HUES6 (cell line): ENCODE measurements at regions not wholly inside any gene's neighbourhood (a gene's known extent, or its start where the extent isn't known, plus 50 kb on each side); places are given as distances from the start of the nearest gene placed in this dataset.

Experiments
- H3K27ac ChIP-seq: 2 replicates; pipeline ENCODE4 v1.7.0; 2013; ENCODE audit warnings: low read depth, mild to moderate bottlenecking, low read length, inconsistent platforms
- H3K27me3 ChIP-seq: 2 replicates; pipeline ENCODE4 v1.6.1; 2013; ENCODE audit warnings: low read length; ENCODE audit not compliant: control insufficient read depth, insufficient read depth
- H3K36me3 ChIP-seq: 2 replicates; pipeline ENCODE4 v1.6.1; 2013; ENCODE audit warnings: low read length; ENCODE audit not compliant: control insufficient read depth, insufficient read depth
- H3K4me1 ChIP-seq: 2 replicates; pipeline ENCODE4 v1.6.1; 2013; ENCODE audit warnings: low read length; ENCODE audit not compliant: control insufficient read depth, insufficient read depth
- H3K4me3 ChIP-seq: 2 replicates; pipeline ENCODE4 v1.5.1; 2013; ENCODE audit warnings: low read depth, low read length
- H3K9ac ChIP-seq: one replicate; pipeline ENCODE4 v1.6.1; 2013; ENCODE audit warnings: mild to moderate bottlenecking, low read length
- H3K9me3 ChIP-seq: 2 replicates; pipeline ENCODE4 v1.6.1; 2013; ENCODE audit warnings: low read depth, low read length; ENCODE audit not compliant: control insufficient read depth, insufficient read depth

DNA sequence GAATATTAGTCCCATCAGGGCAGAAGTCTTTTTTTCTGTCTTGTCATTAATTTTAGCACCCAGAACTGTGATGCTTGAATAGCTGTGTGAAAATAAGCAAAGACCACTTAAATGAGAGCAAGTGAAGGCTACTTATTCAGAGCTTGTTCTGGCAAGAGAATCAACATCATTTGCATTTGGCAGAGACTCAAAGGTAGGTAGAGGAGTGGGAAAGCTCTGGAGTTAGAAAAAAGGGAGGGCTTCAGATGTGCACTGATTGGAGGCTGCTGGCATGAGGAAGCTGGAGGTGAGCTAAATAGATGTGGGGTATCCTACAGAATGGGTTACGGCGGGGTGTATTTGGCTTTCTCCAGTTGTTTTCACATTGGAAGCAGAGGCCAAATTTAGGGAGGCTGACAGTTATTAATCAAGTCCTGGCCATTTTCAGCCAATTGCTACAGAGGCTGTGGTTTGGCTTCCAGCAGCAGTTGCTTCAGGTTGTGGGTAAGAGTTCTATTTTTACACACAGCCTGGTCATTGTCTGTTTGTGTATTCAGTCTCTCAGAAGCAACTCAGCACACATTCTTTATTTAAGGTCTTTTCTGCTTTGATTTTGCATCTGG, 254.3 kb downstream of the BTBD3 start:
- Histone ChIP-seq H3K4me3 (no peak overlapping the region), H3K9ac (no peak overlapping the region), H3K4me1 (peaks cover 7% of the 10 kb centered on the region; the same call in 1 of the 2 replicates), H3K9me3 (peaks cover 2% of the 10 kb centered on the region; the same call in 1 of the 2 replicates), H3K36me3 (no peaks in the 10 kb centered on the region), H3K27me3 (no peaks in the 10 kb centered on the region), H3K27ac (no peak overlapping the region)

DNA sequence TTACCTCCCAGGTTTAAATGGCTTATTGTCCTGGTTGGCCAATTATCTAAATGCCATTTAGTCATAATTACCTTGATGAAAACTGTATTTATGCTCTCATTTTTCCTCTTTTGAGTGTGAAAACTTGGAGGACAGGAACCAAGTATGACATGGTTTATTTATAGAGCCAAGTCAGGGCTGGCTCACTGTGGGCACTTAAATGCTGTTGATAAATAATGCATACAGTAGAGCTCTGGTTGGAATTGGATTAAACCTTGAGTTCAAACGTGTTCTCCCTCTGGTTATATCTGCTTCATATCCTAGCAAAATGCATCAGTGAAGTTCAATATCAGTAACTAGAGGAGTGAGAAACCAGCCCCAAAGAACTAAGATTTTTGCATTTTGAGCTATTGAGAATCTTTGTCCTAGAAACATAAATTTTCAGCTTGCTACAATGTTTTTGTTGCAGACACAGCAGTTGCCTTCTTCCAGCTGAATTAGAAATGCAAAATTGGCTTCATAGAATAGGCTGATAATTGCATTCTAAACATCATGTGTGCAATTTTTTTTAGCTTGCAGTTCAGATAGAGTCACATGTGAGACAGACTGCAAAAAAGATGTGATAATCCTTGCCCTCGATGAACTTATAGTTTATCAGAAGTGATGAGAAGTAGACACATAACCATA, 255.8 kb downstream of the BTBD3 start:
- peaks cover 7% of the 10 kb centered on the region; the same call in 1 of the 2 replicates for H3K4me1 ChIP-seq
- H3K27me3 ChIP-seq: no peaks in the 10 kb centered on the region
- H3K27ac ChIP-seq: no peak overlapping the region
- no peak overlapping the region for H3K4me3 ChIP-seq
- H3K9me3 ChIP-seq: no peaks in the 10 kb centered on the region; the same call in 1 of the 2 replicates
- no peak overlapping the region for H3K9ac ChIP-seq
- no peaks in the 10 kb centered on the region for H3K36me3 ChIP-seq

DNA sequence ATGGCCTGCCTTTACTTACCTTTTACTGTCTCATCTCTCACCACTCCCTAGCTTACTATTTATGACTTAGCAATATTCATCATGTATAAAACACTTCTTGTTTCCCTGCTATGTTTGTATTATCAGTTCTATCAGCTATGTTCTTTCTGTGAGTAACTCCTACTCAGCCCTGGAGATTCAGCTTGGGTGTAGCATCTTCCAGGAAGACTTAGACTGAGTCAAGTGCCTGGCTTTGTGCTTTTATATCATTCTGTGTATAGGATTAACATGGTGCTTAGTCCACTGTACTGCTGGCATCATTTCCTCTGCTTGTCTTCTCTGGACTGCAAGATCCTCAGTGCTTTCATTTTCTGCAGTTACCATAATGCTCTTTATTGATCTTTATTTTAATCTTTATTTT, 257.8 kb downstream of the BTBD3 start:
- Histone ChIP-seq H3K36me3 (no peaks in the 10 kb centered on the region), H3K27ac (no peak overlapping the region), H3K9ac (no peak overlapping the region), H3K4me3 (no peak overlapping the region), H3K4me1 (peaks cover 7% of the 10 kb centered on the region; the same call in 1 of the 2 replicates), H3K9me3 (no peaks in the 10 kb centered on the region), H3K27me3 (no peaks in the 10 kb centered on the region)

DNA sequence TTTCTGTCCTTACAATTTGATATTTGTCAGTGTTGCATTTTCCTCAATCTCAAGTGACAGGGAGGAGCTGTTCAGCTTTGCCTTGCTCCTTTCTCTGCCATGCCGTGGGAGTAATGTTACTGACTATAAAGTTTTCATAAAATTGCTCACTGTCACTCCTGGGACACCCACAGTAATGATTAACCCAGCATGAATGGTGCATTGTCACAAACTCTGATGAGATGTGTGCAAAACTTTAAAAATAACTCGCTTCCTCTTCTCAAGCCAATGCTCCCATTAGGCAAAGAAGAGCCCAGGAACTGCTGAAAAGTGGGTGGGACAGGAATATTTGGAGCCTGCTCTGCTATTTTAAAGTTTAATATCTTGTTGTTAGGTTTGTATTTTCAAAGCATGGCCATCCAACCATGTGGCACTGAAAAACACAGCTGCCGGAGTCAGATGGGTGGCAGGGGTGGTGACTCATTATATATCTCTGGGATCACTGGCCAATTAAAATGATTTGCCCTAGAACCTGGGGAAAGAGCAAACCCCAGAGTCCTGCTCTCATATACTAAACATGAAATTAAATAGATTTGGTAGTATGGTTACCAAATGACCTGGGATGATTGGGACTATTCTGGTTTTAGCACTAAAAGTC, 260.1 kb downstream of the BTBD3 start:
- Histone ChIP-seq H3K4me1 (no peaks in the 10 kb centered on the region), H3K36me3 (no peaks in the 10 kb centered on the region), H3K4me3 (no peak overlapping the region), H3K9ac (no peak overlapping the region), H3K27ac (no peak overlapping the region), H3K9me3 (no peaks in the 10 kb centered on the region), H3K27me3 (no peaks in the 10 kb centered on the region)

DNA sequence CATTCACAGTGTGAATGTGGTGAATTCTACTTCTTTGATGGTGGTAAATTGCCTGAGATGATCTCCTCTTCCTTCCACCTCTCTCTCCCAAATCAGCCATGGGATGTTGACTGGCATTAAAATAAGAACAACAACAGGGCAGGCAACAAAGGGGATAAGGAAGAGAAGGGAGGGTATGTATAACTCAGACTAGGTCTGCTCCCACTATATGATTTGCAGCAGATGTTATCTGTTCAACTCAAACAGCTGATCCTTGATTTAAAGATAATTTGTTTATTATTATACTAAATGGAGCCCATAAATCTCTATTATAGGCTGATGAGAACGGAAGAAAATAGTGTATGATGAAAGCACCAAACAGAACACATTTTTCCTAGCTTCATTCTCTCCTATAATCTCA, 262.0 kb downstream of the BTBD3 start:
- H3K27ac ChIP-seq: no peak overlapping the region
- no peaks in the 10 kb centered on the region for H3K27me3 ChIP-seq
- no peak overlapping the region for H3K4me3 ChIP-seq
- no peaks in the 10 kb centered on the region for H3K9me3 ChIP-seq
- no peaks in the 10 kb centered on the region for H3K4me1 ChIP-seq
- no peaks in the 10 kb centered on the region for H3K36me3 ChIP-seq
- no peak overlapping the region for H3K9ac ChIP-seq

DNA sequence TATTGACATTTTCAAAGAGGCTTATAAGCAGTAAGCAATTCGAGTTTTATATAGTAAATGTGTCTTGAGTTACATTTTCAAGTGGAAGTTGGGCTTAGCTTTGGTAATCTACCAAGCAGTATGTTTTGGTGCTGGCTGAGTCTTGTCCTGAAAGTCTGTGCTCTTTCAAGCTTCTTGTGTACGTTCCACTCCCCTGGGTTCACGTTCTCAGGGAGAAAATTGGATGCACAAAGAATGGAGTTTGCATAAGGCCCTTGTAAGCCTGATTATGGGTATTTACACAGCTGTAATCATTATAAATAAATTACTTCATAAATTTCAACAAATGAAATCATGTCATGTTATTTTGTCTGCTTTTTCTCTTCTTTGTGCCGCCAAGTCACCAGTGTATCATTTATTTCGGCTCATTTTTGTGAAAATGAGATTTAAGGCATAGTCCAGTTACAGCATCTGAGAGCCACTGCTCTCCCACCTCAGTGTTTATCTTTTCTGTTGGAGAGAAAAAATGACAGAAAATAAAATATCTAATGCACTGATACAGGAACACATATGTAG, 262.5 kb downstream of the BTBD3 start:
- Histone ChIP-seq H3K9ac (no peak overlapping the region), H3K4me3 (no peak overlapping the region)

DNA sequence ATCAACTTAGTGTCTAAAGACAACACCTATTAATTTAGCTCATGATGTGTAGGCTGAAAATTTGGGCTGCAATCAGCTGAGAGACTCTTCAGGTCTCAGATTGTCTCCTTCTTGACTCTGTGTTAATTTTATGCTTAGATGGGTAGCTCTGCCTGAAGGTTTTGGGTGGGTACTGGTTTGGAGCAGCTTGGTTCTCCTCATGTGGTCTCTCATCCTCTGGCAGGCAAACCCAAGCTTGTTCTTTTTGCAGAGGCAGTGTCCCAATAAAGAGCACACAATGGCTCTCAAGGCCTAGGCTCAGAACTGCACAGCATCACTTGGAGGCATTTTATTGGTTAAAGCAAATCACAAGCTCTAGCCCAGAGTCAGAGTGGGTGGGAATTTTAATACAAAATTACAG, 280.6 kb downstream of the BTBD3 start:
- Histone ChIP-seq H3K4me1 (no peaks in the 10 kb centered on the region), H3K9me3 (no peaks in the 10 kb centered on the region), H3K27ac (no peak overlapping the region), H3K9ac (no peak overlapping the region), H3K27me3 (no peaks in the 10 kb centered on the region), H3K4me3 (no peak overlapping the region), H3K36me3 (no peaks in the 10 kb centered on the region)

More for the DNA sequence above, 262.5 kb downstream of the BTBD3 start:
- Histone ChIP-seq H3K36me3 (no peaks in the 10 kb centered on the region), H3K4me1 (no peaks in the 10 kb centered on the region), H3K27ac (no peak overlapping the region), H3K27me3 (no peaks in the 10 kb centered on the region), H3K9me3 (no peaks in the 10 kb centered on the region)

DNA sequence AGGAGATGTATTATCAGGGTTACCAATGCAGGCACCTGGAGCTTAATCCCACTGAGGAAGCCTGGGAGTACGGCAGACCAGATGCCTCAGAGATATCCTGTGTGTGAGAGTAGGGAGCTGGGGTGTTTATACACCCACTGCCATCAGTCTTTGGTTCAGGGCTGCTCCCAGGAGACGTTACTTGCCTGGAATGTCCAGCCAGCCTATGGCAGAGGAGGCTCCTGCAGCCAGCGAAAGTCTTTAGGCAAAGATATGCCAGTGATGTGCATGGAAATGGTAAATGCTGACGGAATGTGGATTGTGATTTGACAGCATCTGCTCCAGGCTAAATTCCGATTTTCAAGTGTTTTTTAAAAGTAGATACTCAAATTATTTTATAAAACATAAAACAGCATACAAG, 282.0 kb downstream of the BTBD3 start:
- H3K9me3 ChIP-seq: no peaks in the 10 kb centered on the region
- H3K9ac ChIP-seq: no peak overlapping the region
- no peak overlapping the region for H3K4me3 ChIP-seq
- H3K36me3 ChIP-seq: no peaks in the 10 kb centered on the region
- H3K27me3 ChIP-seq: no peaks in the 10 kb centered on the region
- H3K4me1 ChIP-seq: no peaks in the 10 kb centered on the region
- no peak overlapping the region for H3K27ac ChIP-seq

DNA sequence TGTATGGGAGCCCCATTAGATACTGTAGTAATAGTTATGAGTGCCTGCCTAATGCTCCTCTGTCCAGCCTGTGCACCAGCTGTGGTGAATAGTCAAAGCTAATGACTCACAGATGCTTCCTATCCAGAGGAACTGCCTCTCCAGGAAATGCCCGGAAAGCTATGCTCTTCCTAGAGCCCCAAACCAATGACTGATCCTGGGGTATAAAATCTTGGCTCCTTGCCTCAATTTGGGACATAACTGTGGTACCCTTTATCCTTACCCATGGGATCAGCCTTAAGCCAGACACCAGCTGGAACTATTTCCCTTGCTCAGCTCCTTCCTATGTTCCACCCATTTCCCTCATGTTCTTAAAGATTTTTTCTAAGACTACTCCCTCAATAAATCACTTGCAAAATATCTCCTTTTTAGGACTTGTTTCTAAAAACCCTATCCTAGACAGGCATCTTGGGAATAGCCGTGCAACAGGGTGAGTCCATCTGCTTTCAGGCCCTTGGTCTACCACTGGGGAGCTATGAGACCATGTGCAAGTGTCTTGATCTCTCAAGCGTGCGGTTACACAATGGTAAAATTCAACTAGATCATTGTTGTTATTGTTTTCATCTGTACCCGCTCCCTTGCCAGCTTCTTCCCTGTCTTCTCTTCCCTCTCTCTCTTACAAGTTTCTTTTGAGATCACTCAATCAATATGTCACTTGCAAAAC, 283.7 kb downstream of the BTBD3 start:
- no peak overlapping the region for H3K9ac ChIP-seq
- no peaks in the 10 kb centered on the region for H3K4me1 ChIP-seq
- no peak overlapping the region for H3K27ac ChIP-seq
- H3K36me3 ChIP-seq: no peaks in the 10 kb centered on the region
- H3K4me3 ChIP-seq: no peak overlapping the region
- no peaks in the 10 kb centered on the region for H3K27me3 ChIP-seq
- H3K9me3 ChIP-seq: no peaks in the 10 kb centered on the region

DNA sequence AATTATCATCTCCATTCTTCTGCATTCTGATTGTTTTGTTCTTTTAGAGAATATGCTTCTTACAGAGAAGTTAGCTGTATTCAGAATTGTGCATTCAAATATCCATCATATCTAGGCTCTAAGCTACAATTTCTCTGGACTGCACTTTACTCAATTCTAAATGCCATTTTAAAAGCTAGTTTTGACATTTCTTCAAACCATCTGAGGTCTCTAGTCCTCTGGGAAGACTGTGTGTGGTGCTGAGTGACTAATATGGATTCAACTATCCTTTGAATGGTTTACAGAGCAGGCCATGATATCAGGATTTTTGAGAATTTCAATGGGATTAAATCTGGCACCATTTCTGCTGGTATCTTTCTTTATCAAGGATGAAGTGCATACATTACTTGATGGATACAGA, 285.7 kb downstream of the BTBD3 start:
- no peaks in the 10 kb centered on the region for H3K27me3 ChIP-seq
- no peak overlapping the region for H3K4me3 ChIP-seq
- H3K4me1 ChIP-seq: no peaks in the 10 kb centered on the region

DNA sequence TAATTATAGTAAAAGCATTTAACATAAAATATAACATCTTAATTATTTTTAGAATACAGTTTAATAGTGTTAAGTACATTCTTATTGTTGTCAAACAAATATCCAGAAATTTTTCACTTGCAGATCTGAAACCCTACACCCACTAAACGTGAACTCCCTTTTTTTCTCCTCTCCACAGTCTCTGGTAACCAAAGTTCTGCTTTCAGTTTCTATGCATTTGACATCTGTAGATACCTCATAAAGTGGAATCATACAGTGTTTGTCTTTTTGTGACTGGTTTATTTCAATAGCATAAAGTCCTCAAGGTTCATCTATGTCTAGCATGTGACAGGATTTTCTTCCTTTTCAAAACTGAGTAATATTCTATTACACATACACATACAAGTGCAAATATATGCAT, 286.3 kb downstream of the BTBD3 start:
- H3K9ac ChIP-seq: no peak overlapping the region
- no peaks in the 10 kb centered on the region for H3K36me3 ChIP-seq
- no peak overlapping the region for H3K27ac ChIP-seq
- H3K4me3 ChIP-seq: no peak overlapping the region
- no peaks in the 10 kb centered on the region for H3K27me3 ChIP-seq
- no peaks in the 10 kb centered on the region for H3K4me1 ChIP-seq
- no peaks in the 10 kb centered on the region for H3K9me3 ChIP-seq

More for the DNA sequence above, 285.7 kb downstream of the BTBD3 start:
- no peaks in the 10 kb centered on the region for H3K36me3 ChIP-seq
- H3K9ac ChIP-seq: no peak overlapping the region
- no peak overlapping the region for H3K27ac ChIP-seq
- no peaks in the 10 kb centered on the region for H3K9me3 ChIP-seq
